ENCODE measurements at regions not wholly inside any gene's neighbourhood (a gene's known extent, or its start where the extent isn't known, plus 50 kb on each side); places are given as distances from the start of the nearest gene placed in this dataset.

DNA sequence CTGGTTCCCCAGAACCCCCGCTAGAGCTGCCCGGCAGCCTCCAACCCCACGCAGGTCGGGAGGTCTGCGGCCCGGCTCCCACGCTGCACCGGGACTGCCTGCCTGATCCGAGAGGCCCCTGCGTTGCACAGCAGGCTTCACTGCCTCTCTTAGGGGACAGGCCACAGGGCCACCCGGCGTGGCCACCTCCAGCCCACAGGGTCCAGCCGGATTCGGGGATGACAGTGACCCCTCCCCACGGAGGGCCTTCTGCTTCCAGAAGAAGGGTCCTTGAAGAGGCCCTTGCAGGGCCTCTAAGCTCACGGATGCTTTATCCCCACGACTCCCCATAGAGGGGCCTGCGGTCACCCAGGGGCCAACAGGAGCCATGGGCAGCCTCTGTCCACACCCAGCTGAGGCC lies 66.1 kb upstream of the PPP1R26 start:
- TF ChIP-seq, protein P1, sequence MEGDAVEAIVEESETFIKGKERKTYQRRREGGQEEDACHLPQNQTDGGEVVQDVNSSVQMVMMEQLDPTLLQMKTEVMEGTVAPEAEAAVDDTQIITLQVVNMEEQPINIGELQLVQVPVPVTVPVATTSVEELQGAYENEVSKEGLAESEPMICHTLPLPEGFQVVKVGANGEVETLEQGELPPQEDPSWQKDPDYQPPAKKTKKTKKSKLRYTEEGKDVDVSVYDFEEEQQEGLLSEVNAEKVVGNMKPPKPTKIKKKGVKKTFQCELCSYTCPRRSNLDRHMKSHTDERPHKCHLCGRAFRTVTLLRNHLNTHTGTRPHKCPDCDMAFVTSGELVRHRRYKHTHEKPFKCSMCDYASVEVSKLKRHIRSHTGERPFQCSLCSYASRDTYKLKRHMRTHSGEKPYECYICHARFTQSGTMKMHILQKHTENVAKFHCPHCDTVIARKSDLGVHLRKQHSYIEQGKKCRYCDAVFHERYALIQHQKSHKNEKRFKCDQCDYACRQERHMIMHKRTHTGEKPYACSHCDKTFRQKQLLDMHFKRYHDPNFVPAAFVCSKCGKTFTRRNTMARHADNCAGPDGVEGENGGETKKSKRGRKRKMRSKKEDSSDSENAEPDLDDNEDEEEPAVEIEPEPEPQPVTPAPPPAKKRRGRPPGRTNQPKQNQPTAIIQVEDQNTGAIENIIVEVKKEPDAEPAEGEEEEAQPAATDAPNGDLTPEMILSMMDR (optimal IDR thresholded peaks at IDR 0.05 in 1 of 3, IDR thresholded peaks at IDR 0.05 in 1 of 3, conservative IDR thresholded peaks at IDR 0.05 in 1 of 3; ENCODE audit: extremely low read depth in 1 of 3, insufficient read depth in 2 of 3, low read length in 3 of 3) = no peak
- no peak for TF ChIP-seq EZH2 (IDR thresholded peaks at IDR 0.05; ENCODE audit: low read length)
- DNase-seq (ENCODE audit: low read depth, low spot score) = no peak
- dilution Hi-C loops (cut with MboI; ENCODE audit: extremely low pct_ligation_motif_present, low sequenced_read_pairs) = loop anchor here (10.0 kb wide), 1 partner anchor 319 kb away; no protein-coding TSS in a partner anchor
- no peaks in the 10 kb centered on the region for H4K20me1 ChIP-seq (ENCODE audit: control insufficient read depth, extremely low read depth, insufficient read depth, low read length)
- peaks cover 13% of the 10 kb centered on the region for H3K4me1 ChIP-seq (ENCODE audit: control insufficient read depth, extremely low read depth, insufficient read depth, low read length)
- no peaks in the 10 kb centered on the region for H3K9me1 ChIP-seq (ENCODE audit: control insufficient read depth, extremely low read depth, insufficient read depth, low read length)
- no peak overlapping the region for H3K27ac ChIP-seq (ENCODE audit: control insufficient read depth, insufficient read depth, low read length)
- H3K27me3 ChIP-seq (ENCODE audit: control insufficient read depth, extremely low read depth, insufficient read depth, low read length) = peaks cover under 1% of the 10 kb centered on the region
- no peak for FAIRE-seq
- H3K4me3 ChIP-seq (ENCODE audit: control insufficient read depth in 2 of 3, extremely low read depth in 1 of 3, insufficient read depth in 2 of 3, low read depth in 1 of 3, low read length in 3 of 3) = no peak overlapping the region
- H3K9ac ChIP-seq (ENCODE audit: control insufficient read depth, extremely low read depth, insufficient read depth, low read length) = no peak overlapping the region
- no peaks in the 10 kb centered on the region for H3K79me2 ChIP-seq (ENCODE audit: control insufficient read depth, insufficient read depth, low read length)
- H2AFZ ChIP-seq (ENCODE audit: control insufficient read depth, low read length) = no peak overlapping the region
- H3K36me3 ChIP-seq (ENCODE audit: control insufficient read depth in 2 of 2, extremely low read depth in 1 of 2, insufficient read depth in 2 of 2, low read length in 2 of 2) = no peaks in the 10 kb centered on the region
- no peaks in the 10 kb centered on the region for H3K9me3 ChIP-seq (ENCODE audit: control insufficient read depth, low read depth, low read length)
- no peak overlapping the region for H3K4me2 ChIP-seq (ENCODE audit: control insufficient read depth, extremely low read depth, insufficient read depth, low read depth, low read length)

DNA sequence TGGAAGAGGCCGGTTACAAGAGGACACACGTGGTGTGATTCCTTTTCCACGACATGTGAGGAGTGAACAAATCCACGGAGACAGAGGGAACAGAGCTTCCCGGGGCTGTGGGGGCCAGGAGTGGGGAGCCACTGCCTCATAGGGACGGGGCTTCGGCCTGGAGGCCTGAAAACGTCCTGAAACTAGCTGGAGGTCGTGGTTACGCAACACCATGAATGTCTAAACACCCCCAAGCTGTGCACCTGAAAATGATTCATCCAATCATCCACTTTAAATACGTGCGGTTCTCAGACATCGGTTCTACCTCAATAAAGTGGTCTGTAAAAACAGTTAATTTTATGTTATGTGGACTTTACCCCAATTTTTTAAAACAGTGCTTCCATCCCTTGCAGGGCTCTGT lies 65.3 kb upstream of the PPP1R26 start:
- no peaks in the 10 kb centered on the region for H3K79me2 ChIP-seq (ENCODE audit: control insufficient read depth, insufficient read depth, low read length)
- no peaks in the 10 kb centered on the region for H3K9me3 ChIP-seq (ENCODE audit: control insufficient read depth, low read depth, low read length)
- H4K20me1 ChIP-seq (ENCODE audit: control insufficient read depth, extremely low read depth, insufficient read depth, low read length) = no peaks in the 10 kb centered on the region
- H3K4me2 ChIP-seq (ENCODE audit: control insufficient read depth, extremely low read depth, insufficient read depth, low read depth, low read length) = peak overlapping the region; percentile 17
- peaks cover 16% of the 10 kb centered on the region for H3K4me1 ChIP-seq (ENCODE audit: control insufficient read depth, extremely low read depth, insufficient read depth, low read length)
- dilution Hi-C loops (cut with MboI; ENCODE audit: extremely low pct_ligation_motif_present, low sequenced_read_pairs) = loop anchor here (10.0 kb wide), 1 partner anchor 319 kb away; no protein-coding TSS in a partner anchor
- TF ChIP-seq, protein P1 (optimal IDR thresholded peaks at IDR 0.05 in 1 of 3, IDR thresholded peaks at IDR 0.05 in 1 of 3, conservative IDR thresholded peaks at IDR 0.05 in 1 of 3; ENCODE audit: extremely low read depth in 1 of 3, insufficient read depth in 2 of 3, low read length in 3 of 3) = no peak
- no peak for TF ChIP-seq EZH2 (IDR thresholded peaks at IDR 0.05; ENCODE audit: low read length)
- H3K9ac ChIP-seq (ENCODE audit: control insufficient read depth, extremely low read depth, insufficient read depth, low read length) = no peak overlapping the region
- H3K9me1 ChIP-seq (ENCODE audit: control insufficient read depth, extremely low read depth, insufficient read depth, low read length) = no peaks in the 10 kb centered on the region
- FAIRE-seq (peak; percentile 51), DNase-seq (ENCODE audit: low read depth, low spot score) (no peak)
- no peaks in the 10 kb centered on the region for H3K27me3 ChIP-seq (ENCODE audit: control insufficient read depth, extremely low read depth, insufficient read depth, low read length)
- H2AFZ ChIP-seq (ENCODE audit: control insufficient read depth, low read length) = no peak overlapping the region
- no peak overlapping the region for H3K27ac ChIP-seq (ENCODE audit: control insufficient read depth, insufficient read depth, low read length)
- H3K4me3 ChIP-seq (ENCODE audit: control insufficient read depth in 2 of 3, extremely low read depth in 1 of 3, insufficient read depth in 2 of 3, low read depth in 1 of 3, low read length in 3 of 3) = no peak overlapping the region
- no peaks in the 10 kb centered on the region for H3K36me3 ChIP-seq (ENCODE audit: control insufficient read depth in 2 of 2, extremely low read depth in 1 of 2, insufficient read depth in 2 of 2, low read length in 2 of 2)

Data from keratinocyte (primary cell).